ENCODE measurements at regions not wholly inside any gene's neighbourhood (a gene's known extent, or its start where the extent isn't known, plus 50 kb on each side); places are given as distances from the start of the nearest gene placed in this dataset.

DNA sequence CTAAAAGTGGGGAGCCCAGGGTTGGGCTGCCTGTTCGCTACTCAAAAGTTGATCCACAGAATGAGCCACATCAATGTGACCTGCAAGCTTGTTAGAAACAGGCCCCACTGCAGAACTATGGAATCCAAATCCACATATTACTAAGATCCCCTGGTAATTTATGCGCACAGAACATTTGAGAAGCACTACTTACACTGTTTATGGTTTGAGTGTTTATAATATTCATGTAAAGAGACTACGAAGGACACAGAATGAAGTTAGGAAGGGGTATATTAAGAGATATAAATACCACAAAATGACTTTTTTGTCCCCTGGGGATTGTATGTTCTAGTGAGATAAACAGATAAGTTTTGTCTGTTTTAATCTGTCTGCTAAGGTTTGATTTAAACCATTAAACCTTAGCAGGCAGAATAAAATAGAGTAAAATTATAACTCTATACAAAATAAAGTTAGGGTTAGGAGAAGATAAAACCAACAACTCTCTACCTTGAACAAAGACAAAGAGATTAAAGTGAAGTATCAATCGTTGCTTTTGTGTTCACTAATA is 666.9 kb upstream of the SOX9 start:
- TF ChIP-seq, protein P1, sequence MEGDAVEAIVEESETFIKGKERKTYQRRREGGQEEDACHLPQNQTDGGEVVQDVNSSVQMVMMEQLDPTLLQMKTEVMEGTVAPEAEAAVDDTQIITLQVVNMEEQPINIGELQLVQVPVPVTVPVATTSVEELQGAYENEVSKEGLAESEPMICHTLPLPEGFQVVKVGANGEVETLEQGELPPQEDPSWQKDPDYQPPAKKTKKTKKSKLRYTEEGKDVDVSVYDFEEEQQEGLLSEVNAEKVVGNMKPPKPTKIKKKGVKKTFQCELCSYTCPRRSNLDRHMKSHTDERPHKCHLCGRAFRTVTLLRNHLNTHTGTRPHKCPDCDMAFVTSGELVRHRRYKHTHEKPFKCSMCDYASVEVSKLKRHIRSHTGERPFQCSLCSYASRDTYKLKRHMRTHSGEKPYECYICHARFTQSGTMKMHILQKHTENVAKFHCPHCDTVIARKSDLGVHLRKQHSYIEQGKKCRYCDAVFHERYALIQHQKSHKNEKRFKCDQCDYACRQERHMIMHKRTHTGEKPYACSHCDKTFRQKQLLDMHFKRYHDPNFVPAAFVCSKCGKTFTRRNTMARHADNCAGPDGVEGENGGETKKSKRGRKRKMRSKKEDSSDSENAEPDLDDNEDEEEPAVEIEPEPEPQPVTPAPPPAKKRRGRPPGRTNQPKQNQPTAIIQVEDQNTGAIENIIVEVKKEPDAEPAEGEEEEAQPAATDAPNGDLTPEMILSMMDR (IDR thresholded peaks at IDR 0.05): no peak
- no peaks in the 10 kb centered on the region for H3K36me3 ChIP-seq
- no peaks in the 10 kb centered on the region for H3K27me3 ChIP-seq

GRCh38 chr17:71455219-71455618 is 665.6 kb upstream of the SOX9 start:
- Histone ChIP-seq H3K36me3 (no peaks in the 10 kb centered on the region), H3K4me1 (ENCODE audit: control insufficient read depth in 1 of 2, insufficient read depth in 1 of 2, low read depth in 1 of 2, low read length in 1 of 2) (no peaks in the 10 kb centered on the region), H3K9me3 (no peaks in the 10 kb centered on the region), H3K4me3 (ENCODE audit: low read depth in 1 of 2, low read length in 1 of 2) (no peak overlapping the region), H3K27ac (no peak overlapping the region), H3K27me3 (no peaks in the 10 kb centered on the region)
- TF ChIP-seq, protein P1 (IDR thresholded peaks at IDR 0.05): no peak

More for the DNA sequence above, 666.9 kb upstream of the SOX9 start:
- Histone ChIP-seq H3K27ac (no peak overlapping the region), H3K4me1 (ENCODE audit: control insufficient read depth in 1 of 2, insufficient read depth in 1 of 2, low read depth in 1 of 2, low read length in 1 of 2) (no peaks in the 10 kb centered on the region), H3K4me3 (ENCODE audit: low read depth in 1 of 2, low read length in 1 of 2) (no peak overlapping the region), H3K9me3 (no peaks in the 10 kb centered on the region)

GRCh38 chr17:71458322-71458721 is 662.5 kb upstream of the SOX9 start:
- H3K4me1 ChIP-seq (ENCODE audit: control insufficient read depth in 1 of 2, insufficient read depth in 1 of 2, low read depth in 1 of 2, low read length in 1 of 2): no peaks in the 10 kb centered on the region
- no peaks in the 10 kb centered on the region for H3K36me3 ChIP-seq
- H3K4me3 ChIP-seq (ENCODE audit: low read depth in 1 of 2, low read length in 1 of 2): no peak overlapping the region
- TF ChIP-seq, protein P1 (IDR thresholded peaks at IDR 0.05): no peak
- H3K9me3 ChIP-seq: no peaks in the 10 kb centered on the region
- no peak overlapping the region for H3K27ac ChIP-seq
- no peaks in the 10 kb centered on the region for H3K27me3 ChIP-seq

GRCh38 chr17:71460943-71461342 is 659.9 kb upstream of the SOX9 start:
- Histone ChIP-seq H3K9me3 (no peaks in the 10 kb centered on the region), H3K27ac (no peak overlapping the region), H3K36me3 (no peaks in the 10 kb centered on the region), H3K4me1 (ENCODE audit: control insufficient read depth in 1 of 2, insufficient read depth in 1 of 2, low read depth in 1 of 2, low read length in 1 of 2) (no peaks in the 10 kb centered on the region), H3K27me3 (no peaks in the 10 kb centered on the region), H3K4me3 (ENCODE audit: low read depth in 1 of 2, low read length in 1 of 2) (no peak overlapping the region)
- TF ChIP-seq, protein P1 (IDR thresholded peaks at IDR 0.05): no peak

DNA sequence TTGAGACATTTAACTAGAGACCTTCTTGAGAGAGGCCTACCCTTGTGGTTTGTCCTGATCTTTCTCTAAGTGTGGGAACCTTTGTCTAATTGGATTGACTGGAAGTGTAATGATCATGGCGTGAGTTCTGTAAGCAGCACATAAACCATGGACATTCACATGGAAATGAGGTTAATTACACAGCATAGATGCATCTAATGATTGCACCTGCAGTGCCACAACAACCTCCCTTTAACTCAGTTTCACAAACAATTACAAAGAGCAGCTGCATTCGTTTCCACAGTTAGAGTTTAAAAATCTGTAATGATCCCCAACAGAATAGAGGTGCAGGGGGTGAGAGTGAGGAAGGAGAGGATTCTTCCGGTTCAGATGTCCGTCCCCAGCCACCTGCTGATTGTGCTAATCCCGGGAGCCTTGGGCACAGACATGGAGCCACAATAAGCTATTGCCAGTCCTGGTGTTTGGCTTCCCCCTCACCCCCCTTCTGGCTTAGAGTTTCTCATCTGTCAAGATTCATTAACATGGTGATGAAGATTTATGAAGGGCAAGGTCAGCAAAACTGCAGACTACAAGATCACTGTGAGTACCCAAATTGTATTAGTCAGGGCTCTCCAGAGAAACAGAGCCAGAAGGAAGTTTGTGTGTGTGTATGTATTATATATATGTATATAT is 659.2 kb upstream of the SOX9 start:
- Histone ChIP-seq H3K27ac (no peak overlapping the region), H3K9me3 (no peaks in the 10 kb centered on the region), H3K4me1 (ENCODE audit: control insufficient read depth in 1 of 2, insufficient read depth in 1 of 2, low read depth in 1 of 2, low read length in 1 of 2) (no peaks in the 10 kb centered on the region), H3K4me3 (ENCODE audit: low read depth in 1 of 2, low read length in 1 of 2) (no peak overlapping the region), H3K36me3 (no peaks in the 10 kb centered on the region), H3K27me3 (no peaks in the 10 kb centered on the region)
- TF ChIP-seq, protein P1 (IDR thresholded peaks at IDR 0.05): no peak
